ENCODE measurements at regions not wholly inside any gene's neighbourhood (a gene's known extent, or its start where the extent isn't known, plus 50 kb on each side); places are given as distances from the start of the nearest gene placed in this dataset.

GRCh38 chr9:79985772-79986171, 414.0 kb downstream of the TLE4 start:
- TF ChIP-seq CTCF (IDR thresholded peaks at IDR 0.05; ENCODE audit: poor library complexity) (no peak), EZH2phosphoT487 (IDR thresholded peaks at IDR 0.05; ENCODE audit: low read depth, severe bottlenecking, unreplicated experiment) (no peak)

Data from hepatocyte (in vitro differentiated cells).